Chondrocyte (in vitro differentiated cells): ENCODE measurements at regions not wholly inside any gene's neighbourhood (a gene's known extent, or its start where the extent isn't known, plus 50 kb on each side); places are given as distances from the start of the nearest gene placed in this dataset.

Experiments used
- DNase-seq: peaks from one replicate; pipeline ENCODE4 v3.0.0; 2021; ENCODE audit warnings: mixed read lengths, low spot score
- H3K27ac Mint-ChIP-seq: one replicate; pipeline ENCODE4 v1.8.0; 2021; ENCODE audit warnings: mild to moderate bottlenecking, moderate library complexity, mixed read lengths; ENCODE audit not compliant: unreplicated experiment
- H3K27me3 Mint-ChIP-seq: 2 replicates; pipeline ENCODE4 v1.8.0; 2021; ENCODE audit warnings: low read depth, mixed read lengths
- H3K36me3 Mint-ChIP-seq: 2 replicates; pipeline ENCODE4 v1.8.0; 2021; ENCODE audit warnings: low read depth, mixed read lengths
- H3K4me1 Mint-ChIP-seq: 2 replicates; pipeline ENCODE4 v1.8.0; 2021; ENCODE audit warnings: low read depth, mild to moderate bottlenecking, mixed read lengths
- H3K4me3 Mint-ChIP-seq: one replicate; pipeline ENCODE4 v1.8.0; 2021; ENCODE audit warnings: mild to moderate bottlenecking, moderate library complexity, mixed read lengths; ENCODE audit not compliant: unreplicated experiment
- H3K9me3 Mint-ChIP-seq: 2 replicates; pipeline ENCODE4 v1.8.0; 2021; ENCODE audit warnings: low read depth, mixed read lengths
- TF ChIP-seq, protein P1 (sequence below): fragments of 200-600 bp; sonication (generic); IDR thresholded peaks from 2 replicates; pipeline ENCODE4 v1.5.0; 2021; ENCODE audit warnings: antibody characterized with exemption, mild to moderate bottlenecking, moderate library complexity

DNA sequence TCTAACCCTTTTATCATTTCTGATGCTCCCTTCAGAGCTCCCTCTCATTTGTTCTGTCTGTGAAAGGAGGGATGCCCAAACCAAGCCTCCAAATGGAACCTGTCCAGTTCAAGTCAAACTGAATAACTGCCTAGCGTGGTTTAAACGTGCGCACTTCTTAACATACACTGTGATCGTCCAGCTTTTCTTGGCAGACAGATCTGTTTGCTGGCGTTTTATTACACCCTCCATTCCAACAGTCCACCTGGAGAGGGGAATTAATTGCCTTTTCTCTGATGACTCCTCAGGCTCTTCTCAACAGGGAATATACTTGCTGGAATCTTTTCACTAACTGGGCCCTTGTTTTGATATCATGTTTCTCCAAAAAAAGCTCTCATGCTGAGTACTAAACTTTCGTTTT lies 379.2 kb upstream of the POU3F3 start:
- H3K36me3 Mint-ChIP-seq: no peaks in the 10 kb centered on the region
- TF ChIP-seq, protein P1, sequence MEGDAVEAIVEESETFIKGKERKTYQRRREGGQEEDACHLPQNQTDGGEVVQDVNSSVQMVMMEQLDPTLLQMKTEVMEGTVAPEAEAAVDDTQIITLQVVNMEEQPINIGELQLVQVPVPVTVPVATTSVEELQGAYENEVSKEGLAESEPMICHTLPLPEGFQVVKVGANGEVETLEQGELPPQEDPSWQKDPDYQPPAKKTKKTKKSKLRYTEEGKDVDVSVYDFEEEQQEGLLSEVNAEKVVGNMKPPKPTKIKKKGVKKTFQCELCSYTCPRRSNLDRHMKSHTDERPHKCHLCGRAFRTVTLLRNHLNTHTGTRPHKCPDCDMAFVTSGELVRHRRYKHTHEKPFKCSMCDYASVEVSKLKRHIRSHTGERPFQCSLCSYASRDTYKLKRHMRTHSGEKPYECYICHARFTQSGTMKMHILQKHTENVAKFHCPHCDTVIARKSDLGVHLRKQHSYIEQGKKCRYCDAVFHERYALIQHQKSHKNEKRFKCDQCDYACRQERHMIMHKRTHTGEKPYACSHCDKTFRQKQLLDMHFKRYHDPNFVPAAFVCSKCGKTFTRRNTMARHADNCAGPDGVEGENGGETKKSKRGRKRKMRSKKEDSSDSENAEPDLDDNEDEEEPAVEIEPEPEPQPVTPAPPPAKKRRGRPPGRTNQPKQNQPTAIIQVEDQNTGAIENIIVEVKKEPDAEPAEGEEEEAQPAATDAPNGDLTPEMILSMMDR: no peak

DNA sequence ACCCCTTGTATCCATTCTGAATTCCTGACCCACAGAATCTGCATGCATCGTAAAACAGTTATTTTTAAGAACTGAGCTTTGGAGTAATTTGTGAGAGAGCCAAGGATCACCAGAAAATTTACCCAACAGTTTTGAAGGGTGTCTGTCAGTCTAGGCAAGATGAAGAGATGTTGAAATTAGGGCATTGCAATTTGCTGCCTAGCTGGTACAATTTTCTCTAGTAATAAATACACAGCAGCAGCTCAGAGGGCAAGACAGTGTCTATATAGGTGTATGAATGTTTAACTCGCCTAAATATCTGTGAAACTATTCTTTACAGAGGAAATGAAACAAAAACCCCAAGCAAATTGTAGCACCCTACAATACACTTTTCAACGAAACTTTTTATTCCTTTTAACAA lies 377.8 kb upstream of the POU3F3 start:
- no peaks in the 10 kb centered on the region for H3K36me3 Mint-ChIP-seq
- no peak overlapping the region for H3K27ac Mint-ChIP-seq
- H3K9me3 Mint-ChIP-seq: no peaks in the 10 kb centered on the region
- peaks cover 9% of the 10 kb centered on the region for H3K27me3 Mint-ChIP-seq
- H3K4me1 Mint-ChIP-seq: no peaks in the 10 kb centered on the region
- no peak for DNase-seq
- TF ChIP-seq, protein P1: no peak
- H3K4me3 Mint-ChIP-seq: no peak overlapping the region

More for the DNA sequence above, 379.2 kb upstream of the POU3F3 start:
- Mint-ChIP-seq H3K27ac (no peak overlapping the region), H3K4me3 (no peak overlapping the region), H3K4me1 (no peaks in the 10 kb centered on the region), H3K27me3 (peaks cover 7% of the 10 kb centered on the region), H3K9me3 (no peaks in the 10 kb centered on the region)
- DNase-seq: no peak

DNA sequence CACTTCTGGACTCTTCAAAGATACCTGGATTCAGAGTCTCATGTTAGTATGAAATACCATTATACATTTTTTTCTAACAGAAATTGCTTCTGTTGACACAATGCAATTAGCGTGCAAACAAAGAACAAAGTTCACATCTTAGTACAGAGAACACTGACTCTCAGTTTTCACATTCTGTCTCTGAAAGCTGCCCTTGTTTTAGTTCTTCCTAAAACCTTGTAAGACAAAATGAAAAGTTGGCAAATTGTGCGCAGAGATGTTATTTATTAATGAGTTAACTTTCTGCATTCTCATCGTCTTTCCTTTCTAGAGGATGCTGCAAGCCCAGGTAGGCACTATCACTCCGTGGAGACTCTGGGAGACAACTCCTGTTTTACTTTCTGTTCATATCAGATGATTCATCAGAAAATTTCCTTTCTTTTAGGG lies 377.3 kb upstream of the POU3F3 start:
- TF ChIP-seq, protein P1: no peak
- H3K36me3 Mint-ChIP-seq: no peaks in the 10 kb centered on the region
- no peaks in the 10 kb centered on the region for H3K9me3 Mint-ChIP-seq
- no peaks in the 10 kb centered on the region for H3K4me1 Mint-ChIP-seq
- no peak for DNase-seq
- H3K27me3 Mint-ChIP-seq: peaks cover 11% of the 10 kb centered on the region
- H3K27ac Mint-ChIP-seq: no peak overlapping the region
- H3K4me3 Mint-ChIP-seq: no peak overlapping the region

DNA sequence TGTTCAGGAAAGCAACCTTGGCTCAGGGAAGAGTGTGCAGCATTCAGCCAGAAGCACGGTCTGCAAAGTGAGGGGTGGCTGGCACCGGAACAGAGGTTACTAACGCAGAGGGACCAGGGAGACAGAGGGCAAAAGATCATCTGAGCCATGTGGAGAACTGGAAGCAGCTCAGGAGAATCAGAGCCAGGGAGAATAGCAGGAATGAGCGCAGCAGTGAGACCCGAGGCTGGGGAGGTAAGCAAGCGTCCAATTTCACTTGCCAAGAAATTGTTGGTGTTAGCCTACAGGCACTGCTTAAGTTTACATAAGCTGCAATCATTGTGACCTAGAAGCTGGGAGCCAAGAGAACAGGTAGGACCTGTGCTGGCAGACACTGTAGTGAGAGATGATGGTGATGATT lies 372.6 kb upstream of the POU3F3 start:
- H3K4me1 Mint-ChIP-seq: no peaks in the 10 kb centered on the region
- no peaks in the 10 kb centered on the region for H3K9me3 Mint-ChIP-seq
- H3K27ac Mint-ChIP-seq: no peak overlapping the region
- DNase-seq: no peak
- H3K4me3 Mint-ChIP-seq: no peak overlapping the region
- H3K27me3 Mint-ChIP-seq: peaks cover 18% of the 10 kb centered on the region
- H3K36me3 Mint-ChIP-seq: peaks cover under 1% of the 10 kb centered on the region
- TF ChIP-seq, protein P1: no peak

DNA sequence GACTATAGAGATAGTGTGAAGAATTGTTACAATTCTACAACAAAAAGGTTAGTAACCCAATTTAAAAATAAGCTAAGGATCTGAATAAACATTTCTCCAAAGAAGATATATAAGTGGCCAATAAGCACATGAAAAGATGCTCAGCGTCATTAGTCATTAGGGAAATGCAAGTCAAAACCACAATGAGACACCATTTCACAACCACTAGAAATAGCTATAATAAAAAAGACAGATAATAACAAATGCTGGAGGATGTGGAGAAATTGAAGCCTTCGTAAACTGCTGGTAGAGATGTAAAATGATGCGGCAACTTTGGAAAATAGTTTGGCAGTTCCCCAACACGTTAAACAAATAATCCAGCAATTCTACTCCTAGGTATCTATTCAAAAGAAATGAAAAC lies 366.5 kb upstream of the POU3F3 start:
- peaks cover 22% of the 10 kb centered on the region for H3K27me3 Mint-ChIP-seq
- DNase-seq: no peak
- TF ChIP-seq, protein P1: no peak

More for the DNA sequence above, 366.5 kb upstream of the POU3F3 start:
- Mint-ChIP-seq H3K4me1 (peaks cover 7% of the 10 kb centered on the region), H3K27ac (no peak overlapping the region), H3K4me3 (no peak overlapping the region), H3K9me3 (no peaks in the 10 kb centered on the region), H3K36me3 (peaks cover 4% of the 10 kb centered on the region)
